Liver (tissue), 8 donors: ENCODE measurements at regions not wholly inside any gene's neighbourhood (a gene's known extent, or its start where the extent isn't known, plus 50 kb on each side); places are given as distances from the start of the nearest gene placed in this dataset.

Experiments used
- DNase-seq: peaks from one replicate; pipeline ENCODE4 v3.0.0-alpha.2; 2017; ENCODE audit warnings: low spot score
- H3K27ac ChIP-seq, 2 donors: one replicate each; pipeline ENCODE4 v1.7.0; 2013; ENCODE audit warnings: inconsistent platforms in 2 of 2, low read length in 2 of 2, control low read depth in 1 of 2, low read depth in 1 of 2, mild to moderate bottlenecking in 1 of 2
- H3K27me3 ChIP-seq, 4 donors: one replicate each; pipeline versions ENCODE4 v1.6.1 to v1.7.0; 2013; ENCODE audit warnings: low read length in 3 of 4, inconsistent platforms in 1 of 4, mild to moderate bottlenecking in 1 of 4, moderate library complexity in 1 of 4; ENCODE audit not compliant: control insufficient read depth in 4 of 4, insufficient read depth in 4 of 4
- H3K36me3 ChIP-seq, 4 donors: one replicate each; pipeline versions ENCODE4 v1.6.1 to v1.7.0; 2013; ENCODE audit warnings: low read length in 3 of 4, mild to moderate bottlenecking in 3 of 4, low read depth in 1 of 4, moderate library complexity in 1 of 4; ENCODE audit not compliant: control insufficient read depth in 4 of 4, insufficient read depth in 3 of 4
- H3K4me1 ChIP-seq, 4 donors: one replicate each; pipeline versions ENCODE4 v1.6.1 to v1.7.0; 2013; ENCODE audit warnings: low read length in 3 of 4, mild to moderate bottlenecking in 3 of 4, moderate library complexity in 1 of 4; ENCODE audit not compliant: control insufficient read depth in 4 of 4, insufficient read depth in 4 of 4
- H3K4me3 ChIP-seq, 3 donors: one replicate each; pipeline versions ENCODE4 v1.6.1 to v1.7.0; 2013; ENCODE audit warnings: low read length in 3 of 3, control low read depth in 1 of 3, low read depth in 1 of 3, mild to moderate bottlenecking in 1 of 3
- H3K9ac ChIP-seq, 2 donors: one replicate each; pipeline ENCODE4 v1.7.0; 2013; ENCODE audit warnings: low read length in 2 of 2, mild to moderate bottlenecking in 2 of 2, moderate library complexity in 2 of 2, control low read depth in 1 of 2, low read depth in 1 of 2
- H3K9me3 ChIP-seq, 4 donors: one replicate each; pipeline versions ENCODE4 v1.6.1 to v1.7.0; 2013; ENCODE audit warnings: low read length in 3 of 4; ENCODE audit not compliant: control insufficient read depth in 4 of 4
- ATF3 ChIP-seq: IDR thresholded peaks from 2 replicates; pipeline ENCODE4 v1.6.1; 2016; ENCODE audit warnings: antibody characterized with exemption
- EGR1 ChIP-seq, 2 donors: IDR thresholded peaks; 2 replicates each; pipeline ENCODE4 v1.6.1; 2016 to 2018; ENCODE audit warnings: antibody characterized with exemption in 2 of 2, low read depth in 2 of 2
- FOXA1 ChIP-seq: IDR thresholded peaks from 2 replicates; pipeline ENCODE4 v1.6.1; 2016; ENCODE audit warnings: antibody characterized with exemption
- FOXA2 ChIP-seq: IDR thresholded peaks from 2 replicates; pipeline ENCODE4 v1.6.1; 2016; ENCODE audit warnings: antibody characterized with exemption
- GABPA ChIP-seq, 2 donors: IDR thresholded peaks in 1 of 2; conservative IDR thresholded peaks in 1 of 2; 2 replicates each; pipeline ENCODE4 v1.6.1; 2016; ENCODE audit warnings: antibody characterized with exemption in 2 of 2, mild to moderate bottlenecking in 1 of 2, moderate library complexity in 1 of 2
- HNF4A ChIP-seq, 2 donors: conservative IDR thresholded peaks; 2 replicates each; pipeline ENCODE4 v1.6.1; 2016; ENCODE audit warnings: antibody characterized with exemption in 2 of 2, mild to moderate bottlenecking in 2 of 2
- JUND ChIP-seq, 2 donors: IDR thresholded peaks; 2 replicates each; pipeline ENCODE4 v1.6.1; 2016; ENCODE audit warnings: antibody characterized with exemption in 2 of 2
- NR2F2 ChIP-seq: IDR thresholded peaks from 2 replicates; pipeline ENCODE4 v1.6.1; 2016; ENCODE audit warnings: antibody characterized with exemption
- RAD21 ChIP-seq, 2 donors: IDR thresholded peaks; 2 replicates each; pipeline ENCODE4 v1.6.1; 2016; ENCODE audit warnings: antibody characterized with exemption in 2 of 2, mild to moderate bottlenecking in 2 of 2
- RXRA ChIP-seq, 2 donors: IDR thresholded peaks; 2 replicates each; pipeline ENCODE4 v1.6.1; 2017 to 2018; ENCODE audit warnings: antibody characterized with exemption in 2 of 2, mild to moderate bottlenecking in 1 of 2
- SP1 ChIP-seq: IDR thresholded peaks from 2 replicates; pipeline ENCODE4 v1.6.1; 2018; ENCODE audit warnings: antibody characterized with exemption, mild to moderate bottlenecking
- TAF1 ChIP-seq: conservative IDR thresholded peaks from 2 replicates; pipeline ENCODE4 v1.6.1; 2016; ENCODE audit warnings: antibody characterized with exemption, mild to moderate bottlenecking
- YY1 ChIP-seq: IDR thresholded peaks from 2 replicates; pipeline ENCODE4 v1.6.1; 2016; ENCODE audit warnings: antibody characterized with exemption, mild to moderate bottlenecking
- WGBS: extraction: QIAGEN DNeasy Blood & Tissue Kit; methylation state at CpG from one replicate; pipeline ENCODE4 v1.1.7; 2013; 5-methylcytosine and 5-hydroxymethylcytosine counted together
- TF ChIP-seq, protein P1 (sequence below): IDR thresholded peaks from 2 replicates; pipeline ENCODE4 v1.6.1; 2016; ENCODE audit warnings: antibody characterized with exemption
- TF ChIP-seq, protein P2 (sequence below): fragments of 150-350 bp; IDR thresholded peaks from 2 replicates; pipeline ENCODE4 v1.5.1; 2017; ENCODE audit warnings: improper control_type of control experiment, low read depth, low read length; ENCODE audit not compliant: missing input control
- TF ChIP-seq, protein P3 (sequence below): IDR thresholded peaks from 2 replicates; pipeline ENCODE4 v1.6.1; 2016; ENCODE audit warnings: antibody characterized with exemption
- donor health status: healthy.
- donor health status: healthy.
- donor health status: healthy.
- donor health status: healthy.
- donor health status: healthy.

DNA sequence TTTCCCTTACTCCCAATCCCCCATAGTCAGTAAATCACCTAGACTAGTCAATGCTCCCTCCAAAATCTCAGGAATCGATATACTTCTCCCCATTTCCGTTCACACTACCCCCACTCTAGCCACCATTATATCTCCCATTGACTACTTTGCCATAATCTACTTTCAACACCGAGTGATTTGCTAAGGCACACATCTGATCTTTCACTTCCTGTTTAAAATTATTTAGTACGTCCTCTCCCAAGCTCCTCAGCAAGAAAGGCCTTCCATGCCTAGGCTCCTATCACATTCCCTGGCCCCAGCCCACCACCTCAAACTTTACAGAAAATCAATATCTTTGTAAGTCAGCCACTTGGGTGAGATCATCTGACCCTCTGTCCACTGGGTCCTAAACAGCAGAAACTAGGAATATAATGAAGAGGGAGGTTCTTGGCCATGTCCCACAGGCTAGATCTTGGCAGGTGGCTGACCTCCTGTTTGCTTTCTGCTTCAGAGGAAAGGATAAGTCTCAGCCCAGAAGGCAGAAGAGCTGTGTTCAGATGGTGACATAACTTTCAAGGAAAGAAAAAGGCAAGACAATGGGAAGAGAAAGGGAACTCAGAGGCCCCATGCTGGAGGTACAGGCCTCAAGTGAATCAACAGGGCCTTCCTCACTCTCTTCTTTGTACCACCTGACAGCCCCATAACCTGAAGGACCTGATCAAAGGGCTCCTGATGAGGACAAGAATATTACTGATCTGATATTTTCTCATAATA lies 103.0 kb downstream of the RPL22L1 start:
- Histone ChIP-seq H3K4me1 (peaks cover 5 to 28% (median 9%) of the 10 kb centered on the region in 4 donors), H3K27me3 (no peaks in the 10 kb centered on the region), H3K9me3 (no peaks in the 10 kb centered on the region), H3K9ac (no peak overlapping the region), H3K4me3 (no peak overlapping the region), H3K36me3 (no peaks in the 10 kb centered on the region), H3K27ac (peak overlapping the region; percentile 44 to 92)
- WGBS = 68% methylated on average over 4 of the region's 4 CpGs
- no peak for DNase-seq
- TF ChIP-seq RXRA (IDR thresholded peaks at IDR 0.05) = peak in 1 of 2 donors; percentile 34
- peak; percentile 24 for TF ChIP-seq SP1
- TF ChIP-seq FOXA1 = no peak
- peak; percentile 23 to 49 for TF ChIP-seq HNF4A (conservative IDR thresholded peaks at IDR 0.05)
- no peak for TF ChIP-seq YY1
- TF ChIP-seq, protein P1, sequence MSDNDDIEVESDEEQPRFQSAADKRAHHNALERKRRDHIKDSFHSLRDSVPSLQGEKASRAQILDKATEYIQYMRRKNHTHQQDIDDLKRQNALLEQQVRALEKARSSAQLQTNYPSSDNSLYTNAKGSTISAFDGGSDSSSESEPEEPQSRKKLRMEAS = no peak
- TF ChIP-seq JUND (IDR thresholded peaks at IDR 0.05) = peak in 1 of 2 donors; percentile 40

- Histone ChIP-seq H3K9ac (no peak overlapping the region), H3K9me3 (no peaks in the 10 kb centered on the region), H3K27me3 (no peaks in the 10 kb centered on the region), H3K27ac (peak overlapping the region; percentile 92 to 96), H3K4me1 (peaks cover 5 to 31% (median 9%) of the 10 kb centered on the region in 4 donors), H3K36me3 (no peaks in the 10 kb centered on the region), H3K4me3 (no peak overlapping the region)
- WGBS = 90% methylated on average over 3 of the region's 3 CpGs
- no peak for TF ChIP-seq FOXA2
- TF ChIP-seq RXRA (IDR thresholded peaks at IDR 0.05) = no peak
- no peak for TF ChIP-seq GABPA (IDR thresholded peaks at IDR 0.05 in 1 of 2, conservative IDR thresholded peaks at IDR 0.05 in 1 of 2)
- TF ChIP-seq, protein P1 = no peak
- TF ChIP-seq, protein P2, sequence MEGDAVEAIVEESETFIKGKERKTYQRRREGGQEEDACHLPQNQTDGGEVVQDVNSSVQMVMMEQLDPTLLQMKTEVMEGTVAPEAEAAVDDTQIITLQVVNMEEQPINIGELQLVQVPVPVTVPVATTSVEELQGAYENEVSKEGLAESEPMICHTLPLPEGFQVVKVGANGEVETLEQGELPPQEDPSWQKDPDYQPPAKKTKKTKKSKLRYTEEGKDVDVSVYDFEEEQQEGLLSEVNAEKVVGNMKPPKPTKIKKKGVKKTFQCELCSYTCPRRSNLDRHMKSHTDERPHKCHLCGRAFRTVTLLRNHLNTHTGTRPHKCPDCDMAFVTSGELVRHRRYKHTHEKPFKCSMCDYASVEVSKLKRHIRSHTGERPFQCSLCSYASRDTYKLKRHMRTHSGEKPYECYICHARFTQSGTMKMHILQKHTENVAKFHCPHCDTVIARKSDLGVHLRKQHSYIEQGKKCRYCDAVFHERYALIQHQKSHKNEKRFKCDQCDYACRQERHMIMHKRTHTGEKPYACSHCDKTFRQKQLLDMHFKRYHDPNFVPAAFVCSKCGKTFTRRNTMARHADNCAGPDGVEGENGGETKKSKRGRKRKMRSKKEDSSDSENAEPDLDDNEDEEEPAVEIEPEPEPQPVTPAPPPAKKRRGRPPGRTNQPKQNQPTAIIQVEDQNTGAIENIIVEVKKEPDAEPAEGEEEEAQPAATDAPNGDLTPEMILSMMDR = no peak
- no peak for TF ChIP-seq NR2F2
- TF ChIP-seq RAD21 (IDR thresholded peaks at IDR 0.05) = no peak
- no peak for TF ChIP-seq TAF1
- no peak for TF ChIP-seq ATF3
- TF ChIP-seq YY1 = no peak
- no peak for TF ChIP-seq SP1
- no peak for TF ChIP-seq JUND (IDR thresholded peaks at IDR 0.05)
- no peak for TF ChIP-seq HNF4A (conservative IDR thresholded peaks at IDR 0.05)
- TF ChIP-seq EGR1 (IDR thresholded peaks at IDR 0.05; ENCODE audit: low read depth in 2 of 2) = no peak
- TF ChIP-seq FOXA1 = no peak
- TF ChIP-seq, protein P3, sequence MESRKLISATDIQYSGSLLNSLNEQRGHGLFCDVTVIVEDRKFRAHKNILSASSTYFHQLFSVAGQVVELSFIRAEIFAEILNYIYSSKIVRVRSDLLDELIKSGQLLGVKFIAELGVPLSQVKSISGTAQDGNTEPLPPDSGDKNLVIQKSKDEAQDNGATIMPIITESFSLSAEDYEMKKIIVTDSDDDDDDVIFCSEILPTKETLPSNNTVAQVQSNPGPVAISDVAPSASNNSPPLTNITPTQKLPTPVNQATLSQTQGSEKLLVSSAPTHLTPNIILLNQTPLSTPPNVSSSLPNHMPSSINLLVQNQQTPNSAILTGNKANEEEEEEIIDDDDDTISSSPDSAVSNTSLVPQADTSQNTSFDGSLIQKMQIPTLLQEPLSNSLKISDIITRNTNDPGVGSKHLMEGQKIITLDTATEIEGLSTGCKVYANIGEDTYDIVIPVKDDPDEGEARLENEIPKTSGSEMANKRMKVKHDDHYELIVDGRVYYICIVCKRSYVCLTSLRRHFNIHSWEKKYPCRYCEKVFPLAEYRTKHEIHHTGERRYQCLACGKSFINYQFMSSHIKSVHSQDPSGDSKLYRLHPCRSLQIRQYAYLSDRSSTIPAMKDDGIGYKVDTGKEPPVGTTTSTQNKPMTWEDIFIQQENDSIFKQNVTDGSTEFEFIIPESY = no peak
- no peak for DNase-seq
Observed at GRCh38 chr3:170766253-170766652, 103.7 kb downstream of the RPL22L1 start.
